Heart left ventricle (tissue), 16 donors: ENCODE measurements at regions not wholly inside any gene's neighbourhood (a gene's known extent, or its start where the extent isn't known, plus 50 kb on each side); places are given as distances from the start of the nearest gene placed in this dataset.

Experiments
- ATAC-seq, 4 donors: fragments of 200-7000 bp; cut with Tn5 transposase; one replicate each; pipeline ENCODE4 v1.9.1; 2020 to 2022; ENCODE audit warnings: moderate library complexity in 4 of 4, mild to moderate bottlenecking in 3 of 4, moderate number of reproducible peaks in 1 of 4
- DNase-seq, 5 donors: peaks; one replicate each; pipeline ENCODE4 v3.0.0-alpha.2; 2020
- H3K27ac ChIP-seq, 12 donors: fragments of 200-600 bp; sonication (generic) in 4 of 12; one replicate each; pipeline versions ENCODE4 v1.5.0 to v1.8.0; 2016 to 2022; ENCODE audit warnings: mild to moderate bottlenecking in 2 of 12
- H3K27me3 ChIP-seq, 9 donors: fragments of 200-600 bp; sonication (generic) in 2 of 9; one replicate each; pipeline versions ENCODE4 v1.5.1 to v1.8.0; 2016 to 2022; ENCODE audit warnings: mild to moderate bottlenecking in 3 of 9
- H3K36me3 ChIP-seq, 9 donors: fragments of 200-600 bp; sonication (generic) in 2 of 9; one replicate each; pipeline versions ENCODE4 v1.5.0 to v1.8.0; 2018 to 2022; ENCODE audit warnings: mild to moderate bottlenecking in 2 of 9
- H3K4me1 ChIP-seq, 12 donors: fragments of 200-600 bp; sonication (generic) in 4 of 12; one replicate each; pipeline versions ENCODE4 v1.5.0 to v1.8.0; 2016 to 2022; ENCODE audit warnings: mild to moderate bottlenecking in 3 of 12
- H3K4me3 ChIP-seq, 12 donors: fragments of 200-600 bp; sonication (generic) in 4 of 12; one replicate each; pipeline versions ENCODE4 v1.5.0 to v1.8.0; 2017 to 2022; ENCODE audit warnings: mild to moderate bottlenecking in 9 of 12, moderate library complexity in 4 of 12
- H3K9me3 ChIP-seq, 12 donors: fragments of 200-600 bp; sonication (generic) in 4 of 12; one replicate each; pipeline versions ENCODE4 v1.5.0 to v1.8.0; 2016 to 2022; ENCODE audit warnings: mild to moderate bottlenecking in 1 of 12
- CTCF ChIP-seq, 12 donors: fragments of 200-600 bp; sonication (generic) in 4 of 12; IDR thresholded peaks; one replicate each; pipeline versions ENCODE4 v1.5.0 to v1.8.0; 2018 to 2022; ENCODE audit warnings: antibody characterized with exemption in 12 of 12, mild to moderate bottlenecking in 5 of 12
- POLR2A ChIP-seq, 2 donors: fragments of 450-650 bp; IDR thresholded peaks; one replicate each; pipeline ENCODE4 v1.6.1; 2017; ENCODE audit warnings: antibody characterized with exemption in 2 of 2, mild to moderate bottlenecking in 2 of 2, moderate library complexity in 2 of 2
- WGBS, 4 donors: extraction: QIAGEN DNeasy Blood & Tissue Kit in 2 of 4; methylation state at CpG; one replicate each; pipeline versions ENCODE4 v1.1.5 to v1.1.7; 2013 to 2018; 5-methylcytosine and 5-hydroxymethylcytosine counted together
- intact Hi-C, 10 donors: fragments of 100-400 bp; cut with DNase I; formaldehyde crosslinking; loops; one replicate each; pipeline versions ENCODE4 v1.11.1 to v1.14.2; 2022
- donor health status: ischemic (EF 13 %, LVEDD 7.1; RV severe dilation, severe dysfunction).
- donor health status: healthy with polysubstance abuse.
- donor health status: DM: no; HTN: yes; CAD: no.
- donor health status: DM: no; HTN: no; CAD: no.
- donor health status: ischemic (EF 25% LVEDD 6.9; RV normal size, moderate dysfunction).
- donor health status: ischemic (EF 25% LVEDD 5.7; RV mildly dilated, moderate dysfunction).
- donor health status: healthy.
- donor health status: DM: yes; HTN: yes; CAD: no.
- donor health status: ischemic (EF 35%, LVEDD 5.7; RV mildly dilated, moderate dysfunction).
- donor health status: nonischemic (EF 11% LVEDD 7.7; RV severe dilation, severe dysfunction).
- donor health status: DM: yes; HTN: yes; CAD: no.
- donor health status: PGD.
- donor health status: ischemic (EF 29% LVEDD 5.4; RV normal size, mild dysfunction).
- donor health status: nonischemic (EF 23%, LVEDD 6.1; RV moderate dilation, normal function).

GRCh38 chr11:10366568-10367331, 61.9 kb downstream of the ADM start:
- WGBS, 4 donors: 26 to 36% (median 30%) methylated on average over 8 of the region's 8 CpGs
- peak; percentile 76 to 96 (median 94) for ATAC-seq
- intact Hi-C loops: loop anchor here in 6 of 10 donors (1.0 to 5.0 kb wide), 5 partner anchors 39 to 159 kb away; partner anchors contain the start of gene ADM (in 3 of the 6)

GRCh38 chr11:10371926-10372641, 67.2 kb downstream of the ADM start:
- no peak for TF ChIP-seq POLR2A (IDR thresholded peaks at IDR 0.05)
- no peak for TF ChIP-seq CTCF (IDR thresholded peaks at IDR 0.05)
- ATAC-seq (no peak), DNase-seq (no peak)
- Histone ChIP-seq H3K4me3 (no peak overlapping the region), H3K36me3 (no peaks in the 10 kb centered on the region), H3K9me3 (no peaks in the 10 kb centered on the region), H3K27ac (no peak overlapping the region), H3K27me3 (no peaks in the 10 kb centered on the region), H3K4me1 (peaks cover 0 to 23% (median under 1%) of the 10 kb centered on the region in 12 donors)
- 76 to 93% (median 82%) methylated on average over 7 of the region's 7 CpGs for WGBS, 4 donors
- intact Hi-C loops: no loop called here

More at GRCh38 chr11:10366568-10367331, 61.9 kb downstream of the ADM start:
- H3K36me3 ChIP-seq: no peaks in the 10 kb centered on the region
- H3K4me3 ChIP-seq: no peak overlapping the region
- H3K4me1 ChIP-seq: peaks cover 0 to 10% (median 7%) of the 10 kb centered on the region in 12 donors
- no peaks in the 10 kb centered on the region for H3K9me3 ChIP-seq
- peak; percentile 72 to 88 (median 87) for DNase-seq
- TF ChIP-seq POLR2A (IDR thresholded peaks at IDR 0.05) (no peak), CTCF (IDR thresholded peaks at IDR 0.05) (peak; percentile 77 to 94 (median 86))
- peak overlapping the region in 2 of 12 donors; percentile 7 to 42 for H3K27ac ChIP-seq
- no peaks in the 10 kb centered on the region for H3K27me3 ChIP-seq

GRCh38 chr11:10373340-10373739, 68.5 kb downstream of the ADM start:
- Histone ChIP-seq H3K4me1 (peaks cover 0 to 28% (median 2%) of the 10 kb centered on the region in 12 donors), H3K9me3 (no peaks in the 10 kb centered on the region), H3K27ac (no peak overlapping the region), H3K36me3 (no peaks in the 10 kb centered on the region), H3K27me3 (no peaks in the 10 kb centered on the region), H3K4me3 (no peak overlapping the region)
- ATAC-seq (peak in 2 of 4 donors; percentile 26 to 43), DNase-seq (no peak)
- intact Hi-C loops: no loop called here
- TF ChIP-seq CTCF (IDR thresholded peaks at IDR 0.05): no peak
- no peak for TF ChIP-seq POLR2A (IDR thresholded peaks at IDR 0.05)
- WGBS, 4 donors: 32 to 52% (median 44%) methylated on average over 3 of the region's 3 CpGs

GRCh38 chr11:10373929-10374328, 69.1 kb downstream of the ADM start:
- H3K4me1 ChIP-seq: peaks cover 0 to 28% (median 2%) of the 10 kb centered on the region in 12 donors
- no peak for ATAC-seq
- H3K27me3 ChIP-seq: no peaks in the 10 kb centered on the region
- H3K36me3 ChIP-seq: no peaks in the 10 kb centered on the region
- H3K27ac ChIP-seq: no peak overlapping the region
- no peak for DNase-seq
- no peak overlapping the region for H3K4me3 ChIP-seq
- TF ChIP-seq CTCF (IDR thresholded peaks at IDR 0.05) (no peak), POLR2A (IDR thresholded peaks at IDR 0.05) (no peak)
- intact Hi-C loops: no loop called here
- WGBS, 4 donors: 92 to 94% (median 92%) methylated on average over 1 of the region's 1 CpG
- H3K9me3 ChIP-seq: no peaks in the 10 kb centered on the region
